K562 (cell line): ENCODE measurements at regions not wholly inside any gene's neighbourhood (a gene's known extent, or its start where the extent isn't known, plus 50 kb on each side); places are given as distances from the start of the nearest gene placed in this dataset.

Experiments
- ATAC-seq: fragments of 200-7000 bp; cut with Tn5 transposase; 3 replicates; pipeline ENCODE4 v1.9.1; 2020; ENCODE audit warnings: moderate library complexity
- BruUV-seq: library from RNA; stranded (reverse); fragments of 400-500 nt; replicated peaks from 2 replicates; lab custom pipeline; 2021; lab: Mats Ljungman, UMichigan
- CTCF ChIA-PET: fragments of 300-600 bp; formaldehyde crosslinking; extraction: SDS; loops from one replicate; lab custom pipeline; 2021; ENCODE audit warnings: low intra/inter-chr PET ratio; lab: Yijun Ruan, JAX
- POLR2A ChIA-PET: fragments of 300-600, 350-650 bp; sonication (Branson Sonifier 250); formaldehyde crosslinking; extraction: SDS; loops from one replicate; lab custom pipeline; 2021; ENCODE audit warnings: antibody characterized with exemption, inconsistent platforms; lab: Yijun Ruan, JAX
- DNase-seq, 4 experiments: peaks; one replicate each; pipeline versions ENCODE4 v3.0.0 to v3.0.0-alpha.2; 2011 to 2018; ENCODE audit warnings: low spot score in 3 of 4, mixed read lengths in 3 of 4; ENCODE audit errors: extremely low read depth in 1 of 4
- FAIRE-seq: peaks from 2 replicates; lab custom pipeline; 2011; peaks lifted over from hg19 to GRCh38; lab: Jason Lieb, UNC
- H2AFZ ChIP-seq: 2 replicates; pipeline ENCODE4 v1.6.0; 2011; ENCODE audit warnings: low read depth, low read length, control low read depth, inconsistent platforms
- H3K27ac ChIP-seq: fragments of 200-600 bp; 3 replicates; pipeline ENCODE4 v1.8.0; 2011; ENCODE audit warnings: low read depth, mild to moderate bottlenecking, control low read depth, inconsistent platforms, low read length, moderate library complexity, mixed read lengths; ENCODE audit errors: extremely low read depth
- H3K27me3 ChIP-seq, 2 experiments: fragments of 300-600 bp in 1 of 2; 2 replicates in 1 of 2; 3 replicates in 1 of 2; pipeline versions ENCODE4 v1.6.0 to v1.8.0; 2011; ENCODE audit warnings: inconsistent platforms in 2 of 2, low read length in 2 of 2, mild to moderate bottlenecking in 1 of 2, mixed read lengths in 1 of 2, moderate library complexity in 1 of 2; ENCODE audit not compliant: control insufficient read depth in 2 of 2, insufficient read depth in 2 of 2
- H3K36me3 ChIP-seq: fragments of 300-600 bp; 3 replicates; pipeline ENCODE4 v1.8.0; 2011; ENCODE audit warnings: mild to moderate bottlenecking, low read length, inconsistent platforms; ENCODE audit not compliant: control insufficient read depth, insufficient read depth
- H3K4me1 ChIP-seq, 2 experiments: fragments of 200-600 bp in 1 of 2; replicated peaks in 1 of 2; 2 replicates in 1 of 2; 3 replicates in 1 of 2; pipeline versions ENCODE4 v1.5.1 to v1.8.0; 2011; ENCODE audit warnings: inconsistent platforms in 2 of 2, low read length in 2 of 2, mild to moderate bottlenecking in 1 of 2, mixed read lengths in 1 of 2, moderate library complexity in 1 of 2; ENCODE audit not compliant: control insufficient read depth in 2 of 2, insufficient read depth in 2 of 2
- H3K4me2 ChIP-seq: 2 replicates; pipeline ENCODE4 v1.6.1; 2011; ENCODE audit warnings: low read length, control low read depth, inconsistent platforms, mixed read lengths; ENCODE audit not compliant: insufficient read depth
- H3K4me3 ChIP-seq: fragments of 200-600 bp; sonication (generic), shearing (Covaris generic); 2 replicates; pipeline ENCODE4 v1.5.1; 2016; ENCODE audit warnings: control low read depth, inconsistent platforms
- H3K79me2 ChIP-seq: fragments of 200-600 bp; 3 replicates; pipeline ENCODE4 v1.8.0; 2011; ENCODE audit warnings: low read length, inconsistent platforms; ENCODE audit not compliant: control insufficient read depth, insufficient read depth
- H3K9ac ChIP-seq, 2 experiments: 2 replicates each; pipeline versions ENCODE4 v1.6.0 to v1.6.1; 2011; ENCODE audit warnings: low read depth in 2 of 2, low read length in 2 of 2, control low read depth in 1 of 2, inconsistent platforms in 1 of 2, mild to moderate bottlenecking in 1 of 2, mixed read lengths in 1 of 2; ENCODE audit not compliant: insufficient read depth in 1 of 2
- H3K9me1 ChIP-seq: one replicate; pipeline ENCODE4 v1.6.0; 2011; ENCODE audit warnings: inconsistent platforms, mild to moderate bottlenecking, low read length, moderate library complexity; ENCODE audit not compliant: control insufficient read depth, insufficient read depth
- H3K9me3 ChIP-seq: replicated peaks from 2 replicates; pipeline ENCODE4 v1.5.1; 2011; ENCODE audit warnings: low read depth, low read length, inconsistent platforms; ENCODE audit not compliant: control insufficient read depth, insufficient read depth
- H4K20me1 ChIP-seq: replicated peaks from 2 replicates; pipeline ENCODE4 v1.6.1; 2011; ENCODE audit warnings: low read length, inconsistent platforms, mixed read lengths; ENCODE audit not compliant: control insufficient read depth, insufficient read depth
- CBFA2T2 ChIP-seq: fragments of 450-650 bp; conservative IDR thresholded peaks from 2 replicates; pipeline ENCODE4 v1.6.1; 2017; ENCODE audit warnings: mild to moderate bottlenecking
- HMGXB4 ChIP-seq: sonication (generic); formaldehyde crosslinking; IDR thresholded peaks from 2 replicates; pipeline ENCODE4 v1.8.1; 2023; ENCODE audit warnings: mild to moderate bottlenecking, missing genetic modification reagents
- MIER1 ChIP-seq: fragments of 450-650 bp; IDR thresholded peaks from 2 replicates; pipeline ENCODE4 v1.6.1; 2016; ENCODE audit warnings: antibody characterized with exemption, mild to moderate bottlenecking, low read depth
- ZNF407 ChIP-seq: fragments of 450-650 bp; IDR thresholded peaks from 2 replicates; pipeline ENCODE4 v1.6.1; 2016; ENCODE audit warnings: low read depth
- WGBS: fragments of 100-300 bp; shearing (Covaris generic); methylation state at CpG from one replicate; pipeline ENCODE4 v1.1.6; 2016; ENCODE audit warnings: low coverage, mixed read lengths; ENCODE audit not compliant: insufficient coverage; ENCODE audit errors: missing lambda C conversion rate; 5-methylcytosine and 5-hydroxymethylcytosine counted together
- in situ Hi-C: fragments of 300-500 bp; cut with MboI; formaldehyde crosslinking; loops from 4 replicates; pipeline ENCODE4 v1.15.0; 2018; ENCODE audit warnings: inconsistent platforms, mixed read lengths
- intact Hi-C: fragments of 100-400 bp; cut with micrococcal nuclease; formaldehyde crosslinking; loops from 2 replicates; pipeline ENCODE4 v1.14.2; 2022

GRCh38 chr2:67841711-67842110 lies 221.1 kb downstream of the C1D start (continued):
- no peak for TF ChIP-seq ZNF407

GRCh38 chr2:67842375-67842959 lies 220.3 kb downstream of the C1D start:
- no peaks in the 10 kb centered on the region for H3K4me1 ChIP-seq
- no peaks in the 10 kb centered on the region for H4K20me1 ChIP-seq
- intact Hi-C loops: loop anchor here (10.0 kb wide), 2 partner anchors 388 to 1258 kb away; no protein-coding TSS in a partner anchor
- H3K27me3 ChIP-seq: 0 out of 5 replicates have a peak, but pooled peaks cover 0 to 2% of the 10 kb centered on the region in 2 experiments
- no peaks in the 10 kb centered on the region for H3K9me3 ChIP-seq
- H3K9me1 ChIP-seq: peaks cover 2% of the 10 kb centered on the region
- ATAC-seq (no peak), FAIRE-seq (no peak), DNase-seq (no peak)
- ChIA-PET POLR2A (no interaction called here), CTCF (no interaction called here)
- no peak overlapping the region for H3K4me2 ChIP-seq
- no peak overlapping the region for H2AFZ ChIP-seq
- 2% methylated on average over 9 of the region's 9 CpGs for WGBS
- H3K36me3 ChIP-seq: no peaks in the 10 kb centered on the region
- H3K9ac ChIP-seq: no peak overlapping the region
- BruUV-seq: no TSS peak
- H3K4me3 ChIP-seq: no peak overlapping the region
- H3K79me2 ChIP-seq: no peaks in the 10 kb centered on the region
- H3K27ac ChIP-seq: no peak overlapping the region
- TF ChIP-seq HMGXB4: no peak
- TF ChIP-seq MIER1: no peak
- TF ChIP-seq CBFA2T2: no peak
- in situ Hi-C loops: no loop called here
